HCEC 1CT (cell line): ENCODE measurements at regions not wholly inside any gene's neighbourhood (a gene's known extent, or its start where the extent isn't known, plus 50 kb on each side); places are given as distances from the start of the nearest gene placed in this dataset.

ENCODE experiments used
- DNase-seq: peaks from one replicate; pipeline ENCODE4 v3.0.0-alpha.2; 2017

DNA sequence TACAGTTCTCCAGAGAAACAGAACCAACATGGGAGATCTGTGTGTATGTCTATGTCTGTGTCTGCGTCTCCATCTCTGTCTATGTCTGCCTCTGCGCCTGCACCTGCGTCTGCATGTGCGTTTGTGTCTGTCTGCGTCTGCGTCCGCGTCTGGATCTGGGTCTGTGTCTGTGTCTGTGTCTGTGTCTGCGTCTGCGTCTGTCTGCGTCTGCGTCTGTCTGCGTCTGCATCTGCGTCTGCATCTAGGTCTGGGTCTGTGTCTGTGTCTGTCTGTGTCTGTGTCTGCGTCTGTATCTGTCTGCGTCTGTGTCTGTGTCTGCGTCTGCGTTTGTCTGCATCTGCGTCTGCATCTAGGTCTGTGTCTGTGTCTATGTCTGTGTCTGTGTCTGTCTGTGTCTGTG is 53.1 kb upstream of the SLC22A11 start:
- DNase-seq, result no peak

DNA sequence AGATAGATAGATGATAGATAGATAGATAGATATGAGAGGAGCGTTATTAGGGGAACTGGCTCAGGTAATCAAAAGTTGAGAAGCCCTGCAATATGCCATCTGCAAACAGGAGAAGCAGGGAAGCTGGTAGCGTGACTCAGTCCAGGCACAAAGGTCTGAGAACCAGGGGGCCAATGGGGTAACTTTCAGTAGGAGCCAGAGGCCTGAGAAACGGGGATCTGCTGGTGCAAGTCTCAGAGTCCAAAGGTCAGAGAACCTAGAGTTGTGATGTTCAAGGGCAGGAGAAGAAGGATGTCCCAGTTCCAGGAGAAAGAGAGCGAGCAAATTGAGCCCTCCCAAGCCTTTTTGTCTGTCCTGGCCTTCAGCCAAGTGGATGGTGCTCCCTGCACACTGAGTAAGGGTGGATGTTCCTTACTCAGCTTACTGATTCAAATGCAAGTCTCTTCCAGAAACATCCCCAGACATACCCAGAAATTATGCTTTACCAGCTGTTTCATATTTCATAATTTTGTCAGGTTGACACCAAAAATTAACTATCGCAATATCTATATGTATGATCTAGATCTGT is 52.5 kb upstream of the SLC22A11 start:
- no peak for DNase-seq

DNA sequence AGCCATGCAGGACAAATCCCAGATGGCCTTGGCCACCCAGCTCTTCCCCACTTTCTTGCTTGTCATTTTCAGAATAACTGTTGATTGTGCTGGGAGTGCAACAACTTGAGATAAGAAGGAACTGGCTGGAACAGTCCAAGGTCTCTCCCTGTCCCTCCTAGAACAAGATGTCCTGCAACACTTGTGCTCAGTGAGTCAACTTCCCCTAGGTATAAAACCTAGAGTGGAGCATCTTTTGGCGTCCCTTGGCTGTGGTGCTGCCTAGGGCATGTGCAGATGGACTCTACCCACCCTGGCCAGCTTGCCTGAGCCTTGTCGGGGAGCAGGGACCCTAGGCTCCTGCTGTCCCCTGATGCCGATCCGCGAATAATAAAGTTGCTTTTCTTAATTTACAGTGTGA is 50.7 kb upstream of the SLC22A11 start:
- no peak for DNase-seq
